GM12878 (cell line): ENCODE measurements at regions not wholly inside any gene's neighbourhood (a gene's known extent, or its start where the extent isn't known, plus 50 kb on each side); places are given as distances from the start of the nearest gene placed in this dataset.

ENCODE experiments used
- ATAC-seq: fragments of 200-7000 bp; cut with Tn5 transposase; 3 replicates; pipeline ENCODE4 v1.9.1; 2020; ENCODE audit warnings: mild to moderate bottlenecking, moderate library complexity
- BruUV-seq: library from RNA; stranded (reverse); fragments of 400-500 nt; replicated peaks from 2 replicates; lab custom pipeline; 2021; lab: Mats Ljungman, UMichigan
- CTCF ChIA-PET: fragments of 300-600 bp; sonication (Branson Sonifier 250); formaldehyde crosslinking; extraction: SDS; loops from one replicate; lab custom pipeline; 2021; ENCODE audit warnings: inconsistent platforms; lab: Yijun Ruan, JAX
- POLR2A ChIA-PET: fragments of 350-600 bp; formaldehyde crosslinking; extraction: SDS; loops from one replicate; lab custom pipeline; 2021; ENCODE audit warnings: inconsistent platforms; lab: Charles Lee
- RAD21 ChIA-PET: fragments of 300-600 bp; sonication (Branson Sonifier 250); formaldehyde crosslinking; loops from one replicate; lab custom pipeline; 2023; ENCODE audit warnings: antibody characterized with exemption; ENCODE audit not compliant: unreplicated experiment; lab: Charles Lee
- SMC1A ChIA-PET: fragments of 300-600 bp; sonication (Branson Sonifier 250); formaldehyde crosslinking; loops from one replicate; lab custom pipeline; 2023; ENCODE audit not compliant: unreplicated experiment, uncharacterized antibody; lab: Charles Lee
- DNase-seq: peaks from one replicate; pipeline ENCODE4 v3.0.0-alpha.2; 2011; ENCODE audit warnings: low read depth, low spot score
- FAIRE-seq: peaks from 3 replicates; lab custom pipeline; 2011; peaks lifted over from hg19 to GRCh38; lab: Jason Lieb, UNC
- H2AFZ ChIP-seq: 2 replicates; pipeline ENCODE4 v1.6.0; 2011; ENCODE audit warnings: low read depth, low read length, control low read depth; ENCODE audit not compliant: control insufficient read depth
- H3K27ac ChIP-seq: 2 replicates; pipeline ENCODE4 v1.5.1; 2011; ENCODE audit warnings: control low read depth; ENCODE audit not compliant: control insufficient read depth, insufficient read depth
- H3K27me3 ChIP-seq, 2 experiments: replicated peaks in 1 of 2; 2 replicates each; pipeline versions ENCODE4 v1.6.0 to v1.6.1; 2011; ENCODE audit warnings: low read length in 1 of 2; ENCODE audit not compliant: control insufficient read depth in 2 of 2, insufficient read depth in 2 of 2
- H3K36me3 ChIP-seq, 2 experiments: 2 replicates each; pipeline ENCODE4 v1.5.1; 2011; ENCODE audit warnings: low read length in 1 of 2; ENCODE audit not compliant: control insufficient read depth in 2 of 2, insufficient read depth in 2 of 2
- H3K4me1 ChIP-seq: 2 replicates; pipeline ENCODE4 v1.6.1; 2011; ENCODE audit warnings: mild to moderate bottlenecking, low read length, moderate library complexity, mixed read lengths; ENCODE audit not compliant: control insufficient read depth, insufficient read depth
- H3K4me2 ChIP-seq: 2 replicates; pipeline ENCODE4 v1.6.0; 2011; ENCODE audit warnings: control low read depth; ENCODE audit not compliant: control insufficient read depth, insufficient read depth
- H3K4me3 ChIP-seq: fragments of 200-600 bp; sonication (generic); 2 replicates; pipeline ENCODE4 v1.5.1; 2016
- H3K79me2 ChIP-seq: 2 replicates; pipeline ENCODE4 v1.6.0; 2011; ENCODE audit warnings: low read length; ENCODE audit not compliant: control insufficient read depth, insufficient read depth
- H3K9ac ChIP-seq: 2 replicates; pipeline ENCODE4 v1.8.0; 2011; ENCODE audit warnings: low read length, control low read depth, mixed read lengths; ENCODE audit not compliant: control insufficient read depth, insufficient read depth
- H3K9me3 ChIP-seq: replicated peaks from 3 replicates; pipeline ENCODE4 v1.5.1; 2011; ENCODE audit warnings: mild to moderate bottlenecking, low read length; ENCODE audit not compliant: control insufficient read depth, insufficient read depth
- H4K20me1 ChIP-seq: 2 replicates; pipeline ENCODE4 v1.6.0; 2011; ENCODE audit not compliant: control insufficient read depth, insufficient read depth
- BRCA1 ChIP-seq: IDR thresholded peaks from 2 replicates; pipeline ENCODE4 v1.6.1; 2011; ENCODE audit warnings: low read depth, low read length, improper control_type of control experiment
- CHD2 ChIP-seq: IDR thresholded peaks from 2 replicates; pipeline ENCODE4 v1.6.1; 2011; ENCODE audit warnings: low read depth, low read length, improper control_type of control experiment, borderline replicate concordance
- CTCF ChIP-seq, 3 experiments: IDR thresholded peaks in 2 of 3; conservative IDR thresholded peaks in 1 of 3; 2 replicates each; pipeline ENCODE4 v1.5.1; 2011; ENCODE audit warnings: low read depth in 3 of 3, low read length in 3 of 3, mild to moderate bottlenecking in 3 of 3, control low read depth in 2 of 3, moderate library complexity in 2 of 3, inconsistent platforms in 1 of 3, mixed read lengths in 1 of 3; ENCODE audit not compliant: control insufficient read depth in 2 of 3, insufficient read depth in 1 of 3; ENCODE audit errors: extremely low read depth in 1 of 3
- EZH2 ChIP-seq: IDR thresholded peaks from 2 replicates; pipeline ENCODE4 v1.6.1; 2012; ENCODE audit warnings: low read depth, mild to moderate bottlenecking, control low read depth, inconsistent platforms, low read length, borderline replicate concordance; ENCODE audit not compliant: control insufficient read depth
- GATAD2B ChIP-seq: fragments of 450-650 bp; conservative IDR thresholded peaks from 2 replicates; pipeline ENCODE4 v1.6.1; 2017; ENCODE audit warnings: low read depth, mild to moderate bottlenecking, moderate library complexity
- MTA3 ChIP-seq: IDR thresholded peaks from 2 replicates; pipeline ENCODE4 v1.6.1; 2012; ENCODE audit warnings: low read length, inconsistent platforms, borderline replicate concordance
- RAD21 ChIP-seq: IDR thresholded peaks from 2 replicates; pipeline ENCODE4 v1.6.1; 2011; ENCODE audit warnings: mild to moderate bottlenecking, low read depth, low read length, moderate library complexity; ENCODE audit not compliant: insufficient read depth
- SIN3A ChIP-seq: IDR thresholded peaks from 2 replicates; pipeline ENCODE4 v1.6.1; 2012; ENCODE audit warnings: low read depth, low read length, improper control_type of control experiment
- SPI1 ChIP-seq: IDR thresholded peaks from 2 replicates; pipeline ENCODE4 v1.6.1; 2011; ENCODE audit warnings: low read depth, mild to moderate bottlenecking, low read length, moderate library complexity, borderline replicate concordance; ENCODE audit not compliant: insufficient read depth
- USF2 ChIP-seq: IDR thresholded peaks from 2 replicates; pipeline ENCODE4 v1.6.1; 2011; ENCODE audit warnings: low read depth, low read length, improper control_type of control experiment, borderline replicate concordance
- whole genome bisulfite sequencing: methylation state at CpG from one replicate; pipeline ENCODE4 v1.1.6; 2016; ENCODE audit warnings: low lambda C conversion rate; ENCODE audit not compliant: insufficient replicate concordance, insufficient coverage; ENCODE audit errors: missing lambda C conversion rate; 5-methylcytosine and 5-hydroxymethylcytosine counted together
- in situ Hi-C: fragments of 300-500 bp; cut with MboI; formaldehyde crosslinking; loops from 9 replicates; pipeline ENCODE4 v1.14.3; 2018; ENCODE audit warnings: mixed read lengths
- intact Hi-C: fragments of 100-400 bp; cut with micrococcal nuclease; formaldehyde crosslinking; loops from one replicate; pipeline ENCODE4 v1.14.2; 2022; ENCODE audit not compliant: unreplicated experiment

GRCh38 chr1:94329986-94330385, 88.2 kb upstream of the ABCD3 start:
- ATAC-seq: no peak
- no peak for DNase-seq
- TF ChIP-seq RAD21 (peak; percentile 24; the same call in 1 of the 2 replicates), CTCF (IDR thresholded peaks at IDR 0.05 in 2 of 3, conservative IDR thresholded peaks at IDR 0.05 in 1 of 3; ENCODE audit: control insufficient read depth in 2 of 3, extremely low read depth in 1 of 3, insufficient read depth in 1 of 3, low read depth in 3 of 3, low read length in 3 of 3) (0 out of 6 replicates have a peak, but pooled peaks of 2 of the 3 experiments have one; percentile 1 to 3), SPI1 (no peak), GATAD2B (no peak)
- SMC1A ChIA-PET: interaction anchor here (1.5 kb wide), 1 partner anchor 12 kb away, joined by 6 read pairs; no protein-coding TSS in a partner anchor
- no peak overlapping the region for H3K9ac ChIP-seq
- FAIRE-seq: no peak
- no peak overlapping the region for H3K27ac ChIP-seq
- intact Hi-C loops: loop anchor here (2.0 to 10.0 kb wide), 2 partner anchors 19 to 475 kb away; no protein-coding TSS in a partner anchor
- H3K79me2 ChIP-seq: no peaks in the 10 kb centered on the region
- BruUV-seq: no TSS peak
- 43% methylated on average over 3 of the region's 3 CpGs for WGBS
- RAD21 ChIA-PET: no interaction called here
- no peaks in the 10 kb centered on the region for H3K36me3 ChIP-seq
- H3K9me3 ChIP-seq: no peaks in the 10 kb centered on the region
- H3K4me3 ChIP-seq: no peak overlapping the region
- in situ Hi-C loops: no loop called here
- no peaks in the 10 kb centered on the region for H4K20me1 ChIP-seq
- H3K27me3 ChIP-seq: no peaks in the 10 kb centered on the region
- POLR2A ChIA-PET: no interaction called here
- CTCF ChIA-PET: interaction anchor here (9.2 kb wide), 1 partner anchor 268 kb away, joined by 173 read pairs; no protein-coding TSS in a partner anchor
- no peak overlapping the region; the same call in 1 of the 2 replicates for H3K4me2 ChIP-seq
- H2AFZ ChIP-seq: peak overlapping the region; percentile 11; the same call in 1 of the 2 replicates
- H3K4me1 ChIP-seq: peaks cover 19% of the 10 kb centered on the region

GRCh38 chr1:94329276-94329675, 88.9 kb upstream of the ABCD3 start:
- Histone ChIP-seq H3K4me3 (no peak overlapping the region), H3K9me3 (no peaks in the 10 kb centered on the region), H2AFZ (no peak overlapping the region), H3K79me2 (no peaks in the 10 kb centered on the region), H3K27me3 (no peaks in the 10 kb centered on the region), H3K4me2 (no peak overlapping the region), H3K27ac (no peak overlapping the region), H3K36me3 (no peaks in the 10 kb centered on the region), H3K4me1 (peaks cover 12% of the 10 kb centered on the region), H4K20me1 (no peaks in the 10 kb centered on the region), H3K9ac (no peak overlapping the region)
- DNase-seq (no peak), ATAC-seq (no peak), FAIRE-seq (no peak)
- CTCF ChIA-PET: interaction anchor here (9.2 kb wide), 1 partner anchor 268 kb away, joined by 173 read pairs; no protein-coding TSS in a partner anchor
- POLR2A ChIA-PET: no interaction called here
- in situ Hi-C loops: no loop called here
- SMC1A ChIA-PET: no interaction called here
- no TSS peak for BruUV-seq
- intact Hi-C loops: no loop called here
- 75% methylated on average over 4 of the region's 4 CpGs for WGBS
- RAD21 ChIA-PET: no interaction called here
- TF ChIP-seq RAD21: no peak
- no peak for TF ChIP-seq SIN3A
- no peak for TF ChIP-seq CHD2
- TF ChIP-seq MTA3: no peak
- no peak for TF ChIP-seq USF2
- no peak for TF ChIP-seq BRCA1
- no peak for TF ChIP-seq EZH2
